Activated CD8-positive, alpha-beta T cell treated with anti-CD3 and anti-CD28 coated beads, Interleukin-2, amount 10 ng/mL, durations not matched to agents 7 days and 5 days (primary cell): ENCODE measurements at regions not wholly inside any gene's neighbourhood (a gene's known extent, or its start where the extent isn't known, plus 50 kb on each side); places are given as distances from the start of the nearest gene placed in this dataset.

Source experiments
- ATAC-seq: fragments of 150-1000 bp; cut with Tn5 transposase; one replicate; pipeline ENCODE4 v1.10.0; 2021; ENCODE audit warnings: moderate library complexity
- CTCF ChIA-PET: fragments of 350-600 bp; sonication (Branson Sonifier 250); formaldehyde crosslinking; loops from one replicate; lab custom pipeline; 2021; ENCODE audit warnings: antibody characterized with exemption; lab: Charles Lee
- POLR2A ChIA-PET: fragments of 350-600 bp; sonication (Branson Sonifier 250); formaldehyde crosslinking; loops from one replicate; lab custom pipeline; 2021; ENCODE audit warnings: antibody characterized with exemption; lab: Charles Lee
- DNase-seq: peaks from one replicate; pipeline ENCODE4 v3.0.0-alpha.2; 2020
- H3K27ac Mint-ChIP-seq: one replicate; pipeline ENCODE4 v1.8.0; 2021; ENCODE audit warnings: mild to moderate bottlenecking, mixed read lengths
- H3K27me3 Mint-ChIP-seq: one replicate; pipeline ENCODE4 v1.8.0; 2021; ENCODE audit warnings: low read depth, mixed read lengths
- H3K36me3 Mint-ChIP-seq: one replicate; pipeline ENCODE4 v1.8.0; 2021; ENCODE audit warnings: low read depth, mixed read lengths
- H3K4me1 Mint-ChIP-seq: one replicate; pipeline ENCODE4 v1.8.0; 2021; ENCODE audit warnings: low read depth, mixed read lengths
- H3K4me3 Mint-ChIP-seq: one replicate; pipeline ENCODE4 v1.8.0; 2021; ENCODE audit warnings: mild to moderate bottlenecking, mixed read lengths
- H3K9me3 Mint-ChIP-seq: one replicate; pipeline ENCODE4 v1.8.0; 2022; ENCODE audit warnings: mixed read lengths; ENCODE audit not compliant: insufficient read depth

DNA sequence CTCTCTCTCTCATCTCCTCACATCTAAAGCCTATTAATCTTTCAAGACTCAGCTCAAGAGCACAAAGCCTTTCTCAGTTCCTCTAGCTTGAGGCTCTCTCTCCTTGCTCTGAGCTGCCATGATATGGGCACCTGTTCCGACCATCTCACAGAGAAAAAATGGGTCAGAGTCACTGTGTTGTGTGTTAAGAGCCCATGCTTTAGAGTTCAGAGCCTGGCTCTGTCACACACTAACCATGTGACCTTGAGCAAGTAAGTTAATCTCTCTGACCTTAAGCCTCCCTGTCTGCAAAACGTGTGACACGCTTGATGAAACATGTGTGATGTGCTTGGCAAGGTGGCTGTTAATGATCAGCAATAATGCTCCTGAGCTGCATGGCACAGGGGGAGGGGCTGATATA lies 245.2 kb downstream of the DLEU7 start:
- ChIA-PET CTCF (interaction anchor here (1.1 kb wide), 1 partner anchor 18 kb away, joined by 3 read pairs; no protein-coding TSS in a partner anchor), POLR2A (interaction anchor here (0.6 kb wide), 1 partner anchor 119 kb away, joined by 4 read pairs; no protein-coding TSS in a partner anchor)
- ATAC-seq (no peak), DNase-seq (no peak)
- Mint-ChIP-seq H3K4me1 (peaks cover 36% of the 10 kb centered on the region), H3K27ac (no peak overlapping the region), H3K36me3 (no peaks in the 10 kb centered on the region), H3K27me3 (peaks cover 2% of the 10 kb centered on the region), H3K9me3 (no peaks in the 10 kb centered on the region), H3K4me3 (no peak overlapping the region)

DNA sequence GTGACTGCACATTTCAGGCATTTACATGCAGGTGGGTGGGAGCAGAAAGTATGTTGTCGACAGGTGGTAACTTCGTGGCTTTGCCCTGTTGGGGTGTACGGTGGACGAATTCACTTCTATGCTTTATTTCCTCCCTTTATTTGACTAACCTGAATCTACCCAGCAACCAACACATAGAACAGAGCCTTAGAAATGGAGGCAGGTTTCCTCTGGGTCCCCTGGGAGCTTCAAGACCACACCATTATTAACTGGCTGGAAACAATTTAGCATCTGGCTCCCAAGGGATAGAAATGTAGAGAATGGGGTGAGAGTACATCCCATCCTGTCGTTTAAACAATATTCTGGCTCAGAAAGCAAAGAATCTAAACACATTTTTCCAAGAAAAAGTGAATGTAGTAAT lies 244.4 kb downstream of the DLEU7 start:
- Mint-ChIP-seq H3K27me3 (peaks cover 2% of the 10 kb centered on the region), H3K36me3 (no peaks in the 10 kb centered on the region), H3K27ac (no peak overlapping the region), H3K4me3 (no peak overlapping the region), H3K9me3 (no peaks in the 10 kb centered on the region), H3K4me1 (peaks cover 30% of the 10 kb centered on the region)
- CTCF ChIA-PET = no interaction called here
- ATAC-seq = no peak
- DNase-seq = no peak
- POLR2A ChIA-PET = no interaction called here

DNA sequence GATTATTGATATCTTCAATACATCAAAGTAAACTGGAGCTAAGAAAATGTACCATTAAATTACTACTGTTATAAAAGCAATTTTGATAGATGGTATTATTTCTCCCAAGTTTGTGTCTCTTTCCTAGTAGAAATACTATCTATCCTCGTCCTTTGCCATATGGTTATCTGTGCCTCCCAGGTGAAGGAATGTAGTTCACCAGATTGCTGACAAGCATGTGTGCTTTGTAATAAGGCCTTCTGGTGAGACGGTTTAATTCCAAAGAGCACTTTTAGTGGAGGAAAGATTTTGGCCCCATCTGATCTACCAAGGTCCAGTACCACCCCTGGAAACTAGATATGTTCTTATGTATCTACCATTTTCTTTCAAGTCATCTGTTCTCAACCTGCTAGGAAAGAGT lies 243.6 kb downstream of the DLEU7 start:
- Mint-ChIP-seq H3K9me3 (no peaks in the 10 kb centered on the region), H3K4me1 (peaks cover 22% of the 10 kb centered on the region), H3K36me3 (no peaks in the 10 kb centered on the region), H3K27ac (no peak overlapping the region), H3K27me3 (peaks cover 2% of the 10 kb centered on the region), H3K4me3 (no peak overlapping the region)
- CTCF ChIA-PET = interaction anchor here (0.6 kb wide), 1 partner anchor 291 kb away, joined by 3 read pairs; no protein-coding TSS in a partner anchor
- DNase-seq (no peak), ATAC-seq (no peak)
- POLR2A ChIA-PET = no interaction called here

DNA sequence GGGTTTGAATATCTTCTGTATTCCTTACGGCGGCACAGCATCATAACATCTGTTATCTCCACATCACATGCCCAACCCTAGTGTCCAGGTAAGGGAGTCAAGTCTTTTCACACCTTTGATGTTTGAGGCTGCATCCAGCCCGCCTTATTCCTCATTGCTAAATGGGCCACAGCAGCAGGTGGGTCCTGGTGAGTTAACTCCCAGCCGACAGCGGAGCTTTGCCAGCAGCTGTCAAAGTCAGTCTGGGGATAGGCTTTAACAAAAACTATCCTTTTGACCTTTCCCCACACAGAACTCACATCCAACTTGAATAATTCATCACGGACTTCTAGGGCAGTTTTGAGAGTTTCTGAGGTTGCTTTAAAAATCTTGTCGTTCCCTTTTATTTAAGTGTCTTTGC lies 235.1 kb downstream of the DLEU7 start:
- Mint-ChIP-seq H3K4me1 (peaks cover 21% of the 10 kb centered on the region), H3K36me3 (no peaks in the 10 kb centered on the region), H3K27me3 (peaks cover 27% of the 10 kb centered on the region), H3K27ac (no peak overlapping the region), H3K9me3 (no peaks in the 10 kb centered on the region), H3K4me3 (no peak overlapping the region)
- ChIA-PET POLR2A (no interaction called here), CTCF (interaction anchor here (0.9 kb wide), 1 partner anchor 192 kb away, joined by 4 read pairs; no protein-coding TSS in a partner anchor)
- no peak for ATAC-seq
- DNase-seq = no peak

DNA sequence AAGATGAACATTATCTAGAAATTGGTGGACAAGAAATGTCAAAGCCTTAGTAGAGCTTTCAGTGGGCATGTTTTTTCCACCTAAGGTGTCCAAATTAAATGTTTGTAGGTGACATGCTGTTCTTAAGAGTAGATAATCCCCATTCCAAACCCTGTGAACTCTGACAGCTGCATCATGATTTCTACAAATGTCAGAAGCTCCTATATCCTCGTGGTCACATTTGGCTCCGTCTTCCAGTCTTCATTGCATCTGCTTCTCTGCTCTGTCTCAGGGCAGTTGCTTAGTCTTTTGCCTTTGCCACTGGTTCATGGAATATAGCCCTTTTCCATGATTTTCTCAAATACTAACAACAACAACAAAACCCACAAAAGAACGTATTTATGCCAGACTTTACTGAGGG lies 234.5 kb downstream of the DLEU7 start:
- Mint-ChIP-seq H3K27me3 (peaks cover 29% of the 10 kb centered on the region), H3K4me3 (no peak overlapping the region), H3K27ac (no peak overlapping the region), H3K36me3 (no peaks in the 10 kb centered on the region), H3K9me3 (no peaks in the 10 kb centered on the region), H3K4me1 (peaks cover 21% of the 10 kb centered on the region)
- no peak for DNase-seq
- POLR2A ChIA-PET = no interaction called here
- ATAC-seq = no peak
- CTCF ChIA-PET = no interaction called here

DNA sequence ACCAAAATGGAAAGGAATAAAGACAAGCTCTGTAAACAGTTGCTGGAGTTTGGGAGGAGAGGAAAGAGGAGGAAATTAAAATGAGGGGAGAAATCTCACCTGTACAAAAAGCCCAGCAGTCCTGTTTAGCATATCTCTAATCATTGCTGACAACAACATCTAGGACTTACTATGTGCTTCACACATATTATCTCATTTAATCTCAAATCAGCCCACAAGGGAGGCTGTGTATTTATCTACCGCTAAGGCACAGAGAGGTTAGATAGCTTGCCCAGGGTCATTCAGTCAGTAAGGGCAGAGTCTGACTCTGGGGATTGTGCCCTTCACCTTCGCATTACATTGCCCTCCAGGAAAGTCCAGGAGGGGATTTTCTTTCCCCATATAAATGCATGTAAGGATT lies 233.3 kb downstream of the DLEU7 start:
- CTCF ChIA-PET = no interaction called here
- no peak for DNase-seq
- peaks cover 21% of the 10 kb centered on the region for H3K4me1 Mint-ChIP-seq
- ATAC-seq = no peak
- H3K27me3 Mint-ChIP-seq = peaks cover 29% of the 10 kb centered on the region
- no peak overlapping the region for H3K27ac Mint-ChIP-seq
- H3K9me3 Mint-ChIP-seq = no peaks in the 10 kb centered on the region
- no peak overlapping the region for H3K4me3 Mint-ChIP-seq
- POLR2A ChIA-PET = no interaction called here
- H3K36me3 Mint-ChIP-seq = no peaks in the 10 kb centered on the region

DNA sequence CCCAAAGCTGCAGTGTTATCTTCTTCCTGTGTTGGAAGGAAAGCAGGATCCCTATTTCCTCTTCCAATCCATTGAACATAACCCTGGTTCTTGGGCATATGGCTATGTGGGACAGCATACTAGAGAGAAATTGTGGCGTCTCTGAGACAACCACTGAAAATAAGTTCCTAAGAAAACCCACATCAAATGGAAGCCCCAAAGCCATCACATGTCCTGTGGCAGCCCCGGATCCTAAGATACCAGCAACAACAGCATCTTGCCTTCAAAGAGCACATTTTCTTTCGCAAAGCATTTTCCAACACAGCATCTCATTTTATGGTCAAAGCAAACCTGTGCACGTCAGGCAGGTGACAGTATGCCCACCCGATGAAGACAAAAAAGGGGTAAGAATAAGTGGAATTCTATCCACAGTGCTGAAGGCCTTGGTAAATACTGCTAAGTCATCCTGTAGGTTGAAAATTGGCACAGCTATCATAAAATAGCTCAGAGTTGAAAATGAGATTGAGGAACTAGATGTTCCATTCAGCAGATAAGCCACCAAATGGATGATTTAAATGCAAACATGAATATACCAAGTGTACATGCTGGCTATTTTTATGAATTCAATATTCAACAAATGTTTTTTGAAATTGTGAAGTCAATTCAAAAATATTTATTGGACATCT lies 232.2 kb downstream of the DLEU7 start:
- Mint-ChIP-seq H3K4me1 (peaks cover 26% of the 10 kb centered on the region), H3K27me3 (peaks cover 29% of the 10 kb centered on the region), H3K27ac (peak overlapping the region; percentile 36), H3K4me3 (no peak overlapping the region), H3K36me3 (no peaks in the 10 kb centered on the region), H3K9me3 (no peaks in the 10 kb centered on the region)
- peak; percentile 90 for ATAC-seq
- DNase-seq = peak; percentile 77
- ChIA-PET POLR2A (no interaction called here), CTCF (no interaction called here)

DNA sequence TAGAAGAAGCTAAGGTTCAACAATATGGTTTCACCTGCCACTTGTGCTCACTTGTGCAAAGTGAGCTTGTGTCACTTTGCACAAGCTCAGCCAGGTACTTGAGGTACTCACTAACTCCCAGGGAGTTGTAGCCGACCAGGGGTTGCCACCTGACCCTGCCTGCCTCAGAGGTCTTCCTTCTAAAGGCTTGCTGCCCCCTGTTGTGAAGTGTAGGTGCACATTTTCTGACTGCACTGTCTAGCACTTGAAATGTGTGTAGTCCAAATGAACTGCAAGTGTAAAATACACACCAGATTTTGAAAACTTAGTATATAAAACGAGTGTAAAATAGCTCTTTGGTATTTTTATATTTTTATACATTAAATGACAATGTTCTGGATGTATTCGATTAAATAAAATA lies 230.8 kb downstream of the DLEU7 start:
- Mint-ChIP-seq H3K27me3 (peaks cover 22% of the 10 kb centered on the region), H3K4me3 (no peak overlapping the region), H3K36me3 (no peaks in the 10 kb centered on the region), H3K9me3 (no peaks in the 10 kb centered on the region), H3K4me1 (peaks cover 39% of the 10 kb centered on the region), H3K27ac (no peak overlapping the region)
- ChIA-PET POLR2A (no interaction called here), CTCF (interaction anchor here (0.7 to 1.3 kb wide), 6 partner anchors 9 to 528 kb away, joined by 3 to 5 read pairs (median 3); no protein-coding TSS in a partner anchor)
- DNase-seq (no peak), ATAC-seq (no peak)

DNA sequence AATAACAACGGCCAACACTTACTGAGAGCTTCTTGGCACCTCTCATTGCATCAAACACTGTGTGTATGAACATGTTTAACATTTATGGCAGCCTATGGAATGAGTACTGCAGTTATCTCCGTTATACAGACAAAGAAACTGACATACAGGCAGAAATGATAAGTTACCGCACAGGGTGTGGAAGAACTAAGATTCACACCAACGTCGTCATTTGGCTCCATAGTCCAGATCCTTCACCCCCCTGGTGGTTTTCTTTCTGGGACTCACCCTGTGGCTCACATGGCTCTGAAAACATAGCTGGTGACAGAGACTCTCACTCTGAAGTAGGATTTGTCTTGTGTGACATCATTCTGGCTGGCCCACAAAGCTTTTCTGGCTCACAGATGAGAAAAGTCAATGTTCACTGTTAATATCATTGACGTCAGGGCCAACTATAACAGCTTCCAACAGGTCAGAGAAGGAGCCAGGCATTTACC lies 230.1 kb downstream of the DLEU7 start:
- ATAC-seq (no peak), DNase-seq (no peak)
- H3K4me1 Mint-ChIP-seq = peaks cover 39% of the 10 kb centered on the region
- ChIA-PET POLR2A (no interaction called here), CTCF (interaction anchor here (0.7 to 1.3 kb wide), 6 partner anchors 9 to 528 kb away, joined by 3 to 5 read pairs (median 3); no protein-coding TSS in a partner anchor)
- H3K27me3 Mint-ChIP-seq = peaks cover 18% of the 10 kb centered on the region
- no peaks in the 10 kb centered on the region for H3K36me3 Mint-ChIP-seq
- no peak overlapping the region for H3K4me3 Mint-ChIP-seq
- H3K9me3 Mint-ChIP-seq = no peaks in the 10 kb centered on the region
- no peak overlapping the region for H3K27ac Mint-ChIP-seq

DNA sequence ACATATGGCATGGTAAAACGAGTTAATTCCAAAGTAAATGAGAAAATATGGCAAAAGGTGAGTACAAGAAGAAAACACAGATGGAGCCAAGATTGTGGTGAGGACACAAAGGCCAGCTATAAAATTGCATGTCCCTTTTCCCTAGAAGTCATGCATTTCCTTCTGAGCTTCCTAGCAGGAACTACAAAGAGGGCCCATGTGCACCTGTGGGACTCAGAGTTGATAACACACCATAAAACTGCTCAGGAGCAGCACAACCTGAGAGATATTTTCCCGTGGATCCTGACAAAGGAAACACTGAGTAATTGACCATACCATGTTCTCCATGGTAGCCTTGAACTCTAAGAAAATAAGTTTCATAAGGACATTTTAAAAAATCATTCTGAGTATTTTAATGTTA lies 228.3 kb downstream of the DLEU7 start:
- Mint-ChIP-seq H3K36me3 (no peaks in the 10 kb centered on the region), H3K27me3 (peaks cover 5% of the 10 kb centered on the region), H3K9me3 (no peaks in the 10 kb centered on the region), H3K4me3 (no peak overlapping the region), H3K4me1 (peaks cover 38% of the 10 kb centered on the region), H3K27ac (no peak overlapping the region)
- POLR2A ChIA-PET = no interaction called here
- DNase-seq = no peak
- CTCF ChIA-PET = interaction anchor here (0.8 to 1.8 kb wide), 4 partner anchors 18 to 454 kb away, joined by 3 to 6 read pairs (median 4); no protein-coding TSS in a partner anchor
- no peak for ATAC-seq

DNA sequence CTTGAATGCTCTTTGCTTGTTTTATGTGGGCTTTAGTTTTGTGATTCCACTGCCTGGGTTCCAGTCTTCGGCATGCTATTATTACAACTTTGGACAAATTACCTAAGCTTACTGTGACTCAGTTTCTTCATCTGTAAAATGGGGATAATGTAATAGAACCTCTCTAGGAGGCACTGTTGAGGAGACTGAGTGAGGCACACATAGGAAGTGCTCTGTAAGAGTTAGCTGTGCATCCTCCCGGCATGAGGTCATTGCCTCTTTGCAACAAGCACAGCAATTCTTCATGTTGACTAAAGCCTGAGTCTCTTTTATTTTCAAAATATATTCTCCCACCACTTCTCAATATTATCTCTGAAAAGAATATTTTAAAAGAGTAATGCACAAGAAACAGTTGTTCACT lies 227.4 kb downstream of the DLEU7 start:
- ChIA-PET CTCF (interaction anchor here (1.2 to 1.6 kb wide), 2 partner anchors 18 to 64 kb away, joined by 3 to 4 read pairs; no protein-coding TSS in a partner anchor), POLR2A (no interaction called here)
- Mint-ChIP-seq H3K9me3 (no peaks in the 10 kb centered on the region), H3K36me3 (no peaks in the 10 kb centered on the region), H3K4me1 (peaks cover 30% of the 10 kb centered on the region), H3K27ac (no peak overlapping the region), H3K4me3 (no peak overlapping the region), H3K27me3 (peaks cover 2% of the 10 kb centered on the region)
- no peak for ATAC-seq
- no peak for DNase-seq

DNA sequence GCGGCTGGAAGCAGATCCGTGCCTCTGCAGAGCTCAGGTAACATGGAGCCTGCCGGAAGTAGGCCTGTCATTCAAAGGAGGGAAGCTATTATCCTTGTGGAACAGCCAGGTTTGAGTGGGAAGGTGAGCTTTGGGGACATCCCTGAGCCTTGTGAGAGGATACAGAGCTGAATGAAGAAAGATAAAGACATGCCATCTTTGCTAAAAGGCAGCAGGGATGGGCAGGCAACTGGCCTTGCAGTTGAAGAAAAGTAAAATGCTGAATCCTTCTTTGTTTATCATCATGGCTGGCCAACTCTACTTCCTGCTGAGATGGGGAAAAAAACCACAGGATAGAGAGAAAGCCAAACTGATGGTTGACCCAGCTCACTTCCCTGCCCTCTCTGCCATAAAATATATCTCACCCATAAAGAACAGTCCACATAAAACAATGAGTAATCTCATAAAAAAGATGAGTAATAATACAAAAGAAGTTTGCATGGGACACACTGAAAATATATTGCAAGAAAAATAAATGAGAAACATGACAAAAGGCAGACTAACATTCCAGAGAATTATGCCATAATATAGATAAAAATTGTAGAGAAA lies 226.3 kb downstream of the DLEU7 start:
- H3K4me3 Mint-ChIP-seq = no peak overlapping the region
- ChIA-PET POLR2A (interaction anchor here (0.5 to 0.7 kb wide), 2 partner anchors 95 to 171 kb away, joined by 3 read pairs; no protein-coding TSS in a partner anchor), CTCF (interaction anchor here (1.1 to 1.2 kb wide), 2 partner anchors 10 to 295 kb away, joined by 3 read pairs; no protein-coding TSS in a partner anchor)
- H3K27me3 Mint-ChIP-seq = peaks cover 6% of the 10 kb centered on the region
- no peak overlapping the region for H3K27ac Mint-ChIP-seq
- ATAC-seq (no peak), DNase-seq (no peak)
- H3K36me3 Mint-ChIP-seq = no peaks in the 10 kb centered on the region
- no peaks in the 10 kb centered on the region for H3K9me3 Mint-ChIP-seq
- peaks cover 19% of the 10 kb centered on the region for H3K4me1 Mint-ChIP-seq
